GM10248 (cell line): ENCODE measurements at regions not wholly inside any gene's neighbourhood (a gene's known extent, or its start where the extent isn't known, plus 50 kb on each side); places are given as distances from the start of the nearest gene placed in this dataset.

Source experiments
- CTCF ChIA-PET: fragments of 300-600 bp; sonication (Branson Sonifier 250); formaldehyde crosslinking; extraction: SDS; loops from one replicate; lab custom pipeline; 2021; ENCODE audit warnings: antibody characterized with exemption; lab: Yijun Ruan, JAX
- POLR2A ChIA-PET: fragments of 350-650 bp; sonication (Branson Sonifier 250); formaldehyde crosslinking; extraction: SDS; loops from one replicate; lab custom pipeline; 2020; ENCODE audit warnings: antibody characterized with exemption; lab: Yijun Ruan, JAX
- DNase-seq: peaks from one replicate; pipeline ENCODE4 v3.0.0; 2012; ENCODE audit errors: extremely low spot score
- TF ChIP-seq, protein P1 (sequence below): IDR thresholded peaks from 2 replicates; pipeline ENCODE4 v1.5.1; 2012; ENCODE audit warnings: mild to moderate bottlenecking, low read depth; ENCODE audit errors: extremely low read depth, missing control alignments, control extremely low read depth

DNA sequence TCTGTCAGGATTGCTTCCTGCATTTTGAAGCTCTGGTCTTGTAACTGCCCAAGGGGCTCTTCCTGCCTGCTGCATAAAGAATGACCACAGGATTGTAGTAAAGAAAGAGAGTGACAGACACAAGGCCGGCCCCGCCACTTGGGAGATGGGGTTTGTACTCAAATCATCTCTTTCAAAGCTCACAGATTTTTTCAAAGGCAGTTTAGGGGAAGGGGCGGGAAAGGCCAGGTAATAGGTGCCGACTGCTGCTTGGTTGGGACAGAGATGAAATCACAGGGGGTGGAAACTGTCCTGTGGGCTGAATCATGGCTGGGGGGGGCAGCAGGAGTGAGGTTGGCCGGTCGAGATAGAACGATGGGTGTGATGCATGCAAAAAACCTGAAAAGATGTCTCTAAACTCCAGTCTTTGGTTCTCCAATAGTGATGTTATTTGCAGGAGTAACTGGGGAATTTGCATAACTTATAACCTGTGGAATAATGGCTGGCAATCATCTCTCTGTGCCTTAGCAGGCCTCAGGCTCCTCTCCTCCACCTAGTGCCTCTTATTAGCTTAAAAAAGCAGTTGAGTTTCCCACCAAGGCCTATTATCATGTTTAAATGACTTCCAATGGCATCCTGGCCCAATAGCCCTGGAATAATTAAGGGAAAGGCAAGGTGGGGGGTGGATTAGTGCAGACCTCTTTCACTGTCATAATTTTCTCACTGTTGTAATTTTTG, 778.4 kb upstream of the FRG1 start:
- ChIA-PET POLR2A (no interaction called here), CTCF (no interaction called here)
- TF ChIP-seq, protein P1, sequence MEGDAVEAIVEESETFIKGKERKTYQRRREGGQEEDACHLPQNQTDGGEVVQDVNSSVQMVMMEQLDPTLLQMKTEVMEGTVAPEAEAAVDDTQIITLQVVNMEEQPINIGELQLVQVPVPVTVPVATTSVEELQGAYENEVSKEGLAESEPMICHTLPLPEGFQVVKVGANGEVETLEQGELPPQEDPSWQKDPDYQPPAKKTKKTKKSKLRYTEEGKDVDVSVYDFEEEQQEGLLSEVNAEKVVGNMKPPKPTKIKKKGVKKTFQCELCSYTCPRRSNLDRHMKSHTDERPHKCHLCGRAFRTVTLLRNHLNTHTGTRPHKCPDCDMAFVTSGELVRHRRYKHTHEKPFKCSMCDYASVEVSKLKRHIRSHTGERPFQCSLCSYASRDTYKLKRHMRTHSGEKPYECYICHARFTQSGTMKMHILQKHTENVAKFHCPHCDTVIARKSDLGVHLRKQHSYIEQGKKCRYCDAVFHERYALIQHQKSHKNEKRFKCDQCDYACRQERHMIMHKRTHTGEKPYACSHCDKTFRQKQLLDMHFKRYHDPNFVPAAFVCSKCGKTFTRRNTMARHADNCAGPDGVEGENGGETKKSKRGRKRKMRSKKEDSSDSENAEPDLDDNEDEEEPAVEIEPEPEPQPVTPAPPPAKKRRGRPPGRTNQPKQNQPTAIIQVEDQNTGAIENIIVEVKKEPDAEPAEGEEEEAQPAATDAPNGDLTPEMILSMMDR: no peak
- DNase-seq: no peak

- ChIA-PET CTCF (no interaction called here), POLR2A (no interaction called here)
- TF ChIP-seq, protein P1: no peak
- DNase-seq: no peak
Measured at GRCh38 chr4:189162888-189163287, 777.8 kb upstream of the FRG1 start.

DNA sequence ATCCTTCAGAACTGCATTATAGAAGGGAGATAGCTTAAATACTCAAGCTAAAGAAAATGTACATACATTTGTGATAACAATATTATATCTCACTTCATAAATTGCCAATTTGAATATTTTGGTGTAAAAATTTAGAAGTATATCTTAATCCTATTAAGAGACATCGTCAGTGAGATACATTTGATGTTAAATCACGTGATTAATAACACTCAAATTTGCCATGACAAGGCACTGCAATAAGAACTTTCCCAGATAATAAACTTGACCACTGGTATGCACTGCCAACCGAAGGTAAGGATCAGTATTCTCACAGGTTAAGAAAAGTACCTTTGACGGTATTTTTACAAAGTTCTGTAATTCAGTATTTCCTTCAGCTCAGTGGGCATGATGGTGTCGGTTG, 764.7 kb upstream of the FRG1 start:
- ChIA-PET POLR2A (no interaction called here), CTCF (no interaction called here)
- TF ChIP-seq, protein P1: no peak
- no peak for DNase-seq

- DNase-seq: no peak
- POLR2A ChIA-PET: no interaction called here
- CTCF ChIA-PET: no interaction called here
- TF ChIP-seq, protein P1: no peak
Measured at GRCh38 chr4:189177130-189177529, 763.5 kb upstream of the FRG1 start.

GRCh38 chr4:189178125-189178746, 762.4 kb upstream of the FRG1 start:
- ChIA-PET POLR2A (no interaction called here), CTCF (no interaction called here)
- no peak for DNase-seq
- TF ChIP-seq, protein P1: no peak

DNA sequence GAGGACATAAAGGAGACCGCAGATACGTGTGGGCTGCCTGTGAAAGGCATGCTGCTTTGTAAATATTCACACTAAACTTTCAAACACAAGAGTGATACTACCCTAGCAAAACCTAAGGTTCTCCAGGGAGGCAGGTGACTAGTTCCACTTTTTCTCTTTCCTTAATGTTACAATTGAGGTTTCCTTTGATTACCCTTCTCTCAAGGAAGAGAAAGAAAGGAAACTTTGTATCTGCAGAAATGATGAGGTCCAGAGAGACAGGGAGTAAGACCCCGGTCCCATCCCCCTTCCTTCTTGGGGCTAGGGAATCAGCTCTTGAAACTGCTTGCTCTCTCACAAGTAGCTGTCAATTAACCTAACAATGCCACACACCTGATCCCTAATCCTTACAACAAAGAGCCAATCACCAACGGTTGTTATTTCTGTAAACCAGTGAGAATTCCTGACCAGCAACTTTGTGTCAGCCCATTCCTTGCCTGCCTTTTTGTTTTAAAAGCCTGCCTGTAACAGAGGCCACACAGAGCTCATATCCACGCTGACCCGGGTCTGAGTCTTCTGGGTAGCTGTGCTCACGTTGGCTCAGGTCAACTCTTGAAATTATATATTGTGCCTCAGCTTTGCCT, 754.8 kb upstream of the FRG1 start:
- ChIA-PET CTCF (no interaction called here), POLR2A (no interaction called here)
- DNase-seq: no peak
- TF ChIP-seq, protein P1: no peak
